ENCODE measurements at regions not wholly inside any gene's neighbourhood (a gene's known extent, or its start where the extent isn't known, plus 50 kb on each side); places are given as distances from the start of the nearest gene placed in this dataset.

DNA sequence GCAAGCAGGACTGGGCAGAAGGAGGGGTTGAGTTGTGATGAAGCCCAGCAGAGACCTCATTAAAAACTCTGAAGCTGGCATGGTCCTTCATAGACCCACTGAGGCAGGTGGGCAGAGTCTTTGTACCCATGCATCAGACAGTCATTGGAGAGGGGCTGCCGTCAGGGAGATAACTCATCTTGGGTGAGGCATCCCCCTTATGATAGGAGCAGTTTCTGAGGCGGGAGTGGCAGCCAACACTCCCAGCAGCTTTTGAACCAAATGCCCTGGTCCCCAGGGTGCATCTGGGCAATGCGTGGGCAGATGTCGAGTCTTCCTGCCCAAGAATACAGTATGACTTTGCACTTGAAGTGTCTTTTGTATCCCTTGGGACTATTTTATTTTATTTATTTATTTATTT is 68.1 kb downstream of the HTR5A start:
- no peak for DNase-seq (ENCODE audit: low spot score)

DNA sequence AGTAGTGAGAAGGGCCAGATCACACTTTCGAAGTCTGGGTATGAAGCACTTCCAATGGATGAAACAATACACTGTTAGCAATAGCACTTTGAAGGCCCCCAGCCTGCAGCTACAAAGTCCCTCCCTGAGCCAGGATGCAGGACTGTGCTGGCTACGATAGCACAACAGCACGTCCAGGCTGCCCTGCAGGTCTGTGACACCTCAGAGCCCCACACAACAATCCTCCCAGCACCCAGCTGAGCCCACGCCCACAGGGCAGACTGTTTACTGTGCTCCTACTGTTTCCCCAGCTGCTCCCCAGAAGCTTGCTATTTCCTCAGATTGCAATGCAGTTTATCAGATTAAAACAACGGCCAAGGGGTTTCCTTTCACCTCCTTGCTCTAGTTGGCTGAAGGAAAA is 71.4 kb downstream of the HTR5A start:
- DNase-seq (ENCODE audit: low spot score), result peak; percentile 24

GRCh38 chr7:155143381-155143780 is 73.3 kb downstream of the HTR5A start:
- no peak for DNase-seq (ENCODE audit: low spot score)

GRCh38 chr7:155144371-155144770 is 74.2 kb downstream of the HTR5A start:
- no peak for DNase-seq (ENCODE audit: low spot score)

- no peak for DNase-seq (ENCODE audit: low spot score)
These were observed 75.5 kb downstream of the HTR5A start for GRCh38 chr7:155145477-155146255.

DNA sequence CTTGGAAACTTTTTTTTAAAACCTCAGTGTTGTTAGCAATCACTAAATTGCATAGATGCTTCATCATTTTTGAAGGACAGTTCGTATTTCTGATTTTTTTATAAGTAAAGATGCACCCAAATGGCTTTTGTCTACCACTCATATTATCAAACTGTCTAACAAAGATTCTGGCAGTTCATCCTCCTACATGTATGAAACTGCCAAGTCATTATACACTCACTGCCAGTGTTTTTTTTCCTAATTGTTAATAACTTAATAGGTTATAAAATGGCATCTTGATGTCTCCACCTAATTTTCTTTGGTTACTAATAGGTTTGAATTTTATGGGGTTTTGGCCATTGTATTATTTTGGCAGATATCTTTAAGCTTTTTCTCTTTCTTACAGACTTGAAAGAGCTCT is 77.0 kb downstream of the HTR5A start:
- DNase-seq (ENCODE audit: low spot score), result no peak

- DNase-seq (ENCODE audit: low spot score), result no peak
These were observed 77.5 kb downstream of the HTR5A start for GRCh38 chr7:155147624-155148023.

DNA sequence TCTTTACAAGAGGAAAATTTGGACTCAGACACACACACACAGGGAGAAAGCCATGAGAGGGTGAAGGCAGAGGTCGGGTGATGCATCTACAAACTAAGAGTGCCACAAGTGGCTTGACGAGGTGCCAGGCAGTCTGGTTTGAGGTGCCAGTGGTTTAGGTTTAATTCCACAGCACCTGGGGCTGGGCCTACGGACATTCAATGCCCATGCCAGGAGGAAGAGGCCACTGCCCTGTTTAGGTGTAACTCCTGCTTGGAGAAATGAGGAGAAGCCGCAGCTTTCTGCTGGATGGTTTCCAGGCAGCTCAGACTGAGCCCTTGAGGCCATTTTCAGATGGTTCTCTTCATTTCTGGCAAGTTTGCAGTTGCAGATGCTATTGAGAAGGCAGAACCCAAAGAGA is 83.6 kb downstream of the HTR5A start:
- no peak for DNase-seq (ENCODE audit: low spot score)

DNA sequence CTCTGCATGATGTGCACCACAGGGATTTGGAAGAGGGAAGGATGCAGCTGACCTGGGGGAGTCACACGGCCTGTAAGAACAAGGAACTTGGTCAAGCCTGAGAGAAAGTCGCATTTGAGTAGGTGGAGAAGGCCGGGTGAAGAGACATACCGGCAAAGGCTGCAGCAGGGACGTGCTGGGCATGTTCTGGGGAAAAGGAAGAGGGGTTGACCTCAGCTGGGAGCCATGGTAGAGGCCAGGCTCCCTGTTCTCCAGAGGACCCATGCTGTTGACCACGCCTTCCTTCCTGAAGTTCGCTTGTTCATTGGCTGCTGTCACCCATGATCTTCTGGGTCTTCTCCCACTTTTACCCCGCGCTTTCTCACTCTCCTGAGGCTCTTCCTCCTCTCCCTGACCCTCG is 84.5 kb downstream of the HTR5A start:
- DNase-seq (ENCODE audit: low spot score), result no peak

DNA sequence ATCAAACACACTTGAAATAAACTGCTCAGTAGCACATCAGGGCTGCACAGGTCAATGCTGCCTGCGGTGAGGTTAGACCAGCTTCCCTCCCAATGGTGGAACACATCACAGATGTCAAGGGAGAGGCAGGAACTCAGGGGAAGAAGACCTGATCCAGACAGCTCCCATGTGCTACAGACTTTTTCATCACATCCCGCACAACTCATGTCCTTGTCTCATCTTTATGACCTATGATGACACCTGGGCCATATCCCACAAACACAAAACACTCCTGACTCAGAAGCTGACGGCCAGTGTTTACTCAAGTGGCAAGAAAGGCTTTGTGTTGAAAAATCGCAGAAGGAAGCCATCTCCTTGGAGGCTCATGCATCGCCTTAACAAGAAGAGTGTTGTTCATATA is 91.6 kb downstream of the HTR5A start:
- no peak for DNase-seq (ENCODE audit: low spot score)

GRCh38 chr7:155162422-155162821 is 92.3 kb downstream of the HTR5A start:
- DNase-seq (ENCODE audit: low spot score), result no peak

DNA sequence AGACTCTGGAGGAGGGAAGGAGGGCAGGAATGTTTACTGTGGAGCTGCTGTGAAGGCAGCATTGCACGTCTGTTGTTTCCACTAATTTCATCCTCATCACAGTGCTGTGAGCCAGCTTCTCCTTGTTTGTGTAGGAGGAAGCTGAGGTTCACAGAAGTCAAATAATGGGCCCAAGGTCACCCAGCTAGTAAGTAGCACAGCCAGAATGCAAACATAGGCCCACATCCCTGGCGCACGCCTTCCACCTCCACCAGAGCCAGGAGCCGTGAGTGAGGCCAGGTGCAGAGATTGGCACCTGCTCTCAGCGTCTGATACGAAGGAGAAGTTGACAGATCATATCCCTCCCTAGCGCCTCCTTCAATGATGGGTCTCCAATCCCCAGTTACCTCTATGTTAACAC is 93.6 kb downstream of the HTR5A start:
- DNase-seq (ENCODE audit: low spot score), result no peak

GRCh38 chr7:155164316-155164715 is 94.2 kb downstream of the HTR5A start:
- DNase-seq (ENCODE audit: low spot score), result no peak

GRCh38 chr7:155166108-155166507 is 96.0 kb downstream of the HTR5A start:
- DNase-seq (ENCODE audit: low spot score), result no peak

DNA sequence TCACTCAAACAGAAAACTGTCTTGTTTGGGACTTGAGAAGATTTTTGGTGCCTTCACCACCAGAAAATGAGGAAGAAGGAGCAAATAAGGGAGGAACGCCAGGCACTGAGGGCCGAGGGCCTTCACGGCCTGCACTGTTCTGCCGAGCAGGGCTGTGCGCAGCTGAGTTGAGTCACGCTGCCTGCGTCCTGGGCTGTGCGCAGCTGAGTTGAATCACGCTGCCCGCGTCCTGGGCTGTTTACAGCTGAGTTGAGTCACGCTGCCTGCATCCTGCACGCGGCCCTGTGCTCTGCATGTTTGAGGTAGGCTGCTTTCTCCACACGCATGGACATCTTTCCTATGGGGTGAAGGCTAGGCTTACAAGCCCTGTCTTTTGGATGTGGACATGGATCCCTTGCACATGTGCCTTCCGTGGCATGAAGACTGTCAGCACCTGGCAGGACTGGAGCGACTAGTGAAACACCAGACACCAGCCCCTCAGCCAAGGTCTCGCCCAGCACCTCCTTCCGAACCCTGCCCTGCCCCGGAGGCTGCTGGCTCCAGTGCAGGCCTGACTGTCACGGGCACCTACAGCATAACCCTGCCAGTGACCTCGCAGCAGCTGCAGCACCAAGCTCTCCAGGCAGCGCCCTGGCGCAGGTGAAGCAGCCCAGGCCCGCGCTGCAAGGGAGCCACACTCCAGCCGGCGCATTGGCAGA is 96.7 kb downstream of the HTR5A start:
- peak; percentile 50 for DNase-seq (ENCODE audit: low spot score)

DNA sequence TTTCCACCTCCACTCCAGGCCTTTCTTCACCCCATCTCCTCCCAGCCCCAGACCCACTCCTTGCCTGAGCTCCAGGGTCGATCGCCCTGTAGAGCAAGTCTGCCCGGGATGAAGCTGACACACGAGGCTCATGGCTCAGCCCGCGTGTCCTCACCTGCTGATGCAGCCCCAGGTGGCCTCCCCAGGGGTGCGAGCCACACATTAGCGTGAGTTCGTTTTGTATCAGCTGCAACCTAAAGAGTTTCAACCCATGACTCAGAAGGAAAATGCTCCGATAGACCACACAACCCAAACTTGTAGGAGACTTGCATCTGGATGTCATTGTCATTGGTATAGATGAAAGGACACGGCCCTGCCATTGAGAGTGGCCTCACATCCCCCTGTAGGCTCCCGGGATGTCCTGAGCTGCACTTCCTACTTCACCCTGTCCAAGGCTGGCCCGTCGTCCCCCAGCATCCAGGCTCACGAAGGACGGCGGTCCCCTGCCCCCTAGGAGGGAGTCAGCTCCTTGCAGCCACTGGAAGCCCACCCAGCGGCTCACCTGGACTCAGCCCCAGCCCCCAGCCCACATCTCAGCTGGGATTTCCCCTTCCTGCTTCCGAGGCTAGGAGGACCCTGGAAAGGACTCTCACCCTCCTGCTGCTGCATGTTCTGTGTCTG is 97.7 kb downstream of the HTR5A start:
- DNase-seq (ENCODE audit: low spot score), result no peak

GRCh38 chr7:155168597-155169480 is 98.7 kb downstream of the HTR5A start:
- DNase-seq (ENCODE audit: low spot score), result no peak

GRCh38 chr7:155169498-155170065 is 99.5 kb downstream of the HTR5A start:
- DNase-seq (ENCODE audit: low spot score), result no peak

GRCh38 chr7:155170331-155170730 is 100.2 kb downstream of the HTR5A start:
- DNase-seq (ENCODE audit: low spot score), result no peak

- no peak for DNase-seq (ENCODE audit: low spot score)
These were observed 102.0 kb downstream of the HTR5A start for GRCh38 chr7:155172141-155172540.

- no peak for DNase-seq (ENCODE audit: low spot score)
These were observed 103.8 kb downstream of the HTR5A start for GRCh38 chr7:155173905-155174304.

GRCh38 chr7:155178096-155178495 is 108.0 kb downstream of the HTR5A start:
- DNase-seq (ENCODE audit: low spot score), result no peak

Measured in Ammon's horn (tissue), 1 donor.